Keratinocyte (primary cell): ENCODE measurements at regions not wholly inside any gene's neighbourhood (a gene's known extent, or its start where the extent isn't known, plus 50 kb on each side); places are given as distances from the start of the nearest gene placed in this dataset.

ENCODE experiments used
- DNase-seq: peaks from one replicate; pipeline ENCODE4 v3.0.0-alpha.2; 2011; ENCODE audit warnings: low read depth, missing footprints, low spot score
- FAIRE-seq: peaks from 2 replicates; lab custom pipeline; 2011; peaks lifted over from hg19 to GRCh38; lab: Jason Lieb, UNC
- H2AFZ ChIP-seq: 2 replicates; pipeline ENCODE4 v1.6.0; 2012; ENCODE audit warnings: low read length, control low read depth, inconsistent platforms; ENCODE audit not compliant: control insufficient read depth
- H3K27ac ChIP-seq: 2 replicates; pipeline ENCODE4 v1.5.1; 2011; ENCODE audit warnings: low read length; ENCODE audit not compliant: control insufficient read depth, insufficient read depth
- H3K27me3 ChIP-seq: 3 replicates; pipeline ENCODE4 v1.6.0; 2011; ENCODE audit warnings: low read length; ENCODE audit not compliant: control insufficient read depth, insufficient read depth; ENCODE audit errors: extremely low read depth
- H3K36me3 ChIP-seq, 2 experiments: 2 replicates in 1 of 2; 3 replicates in 1 of 2; pipeline ENCODE4 v1.5.1; 2011; ENCODE audit warnings: low read length in 2 of 2, mild to moderate bottlenecking in 1 of 2; ENCODE audit not compliant: control insufficient read depth in 2 of 2, insufficient read depth in 2 of 2; ENCODE audit errors: extremely low read depth in 1 of 2
- H3K4me1 ChIP-seq: 3 replicates; pipeline ENCODE4 v1.5.1; 2011; ENCODE audit warnings: low read length; ENCODE audit not compliant: control insufficient read depth, insufficient read depth; ENCODE audit errors: extremely low read depth
- H3K4me2 ChIP-seq: 3 replicates; pipeline ENCODE4 v1.6.0; 2011; ENCODE audit warnings: low read depth, low read length; ENCODE audit not compliant: control insufficient read depth, insufficient read depth; ENCODE audit errors: extremely low read depth
- H3K4me3 ChIP-seq, 3 experiments: fragments of 200-600 bp in 1 of 3; sonication (generic) in 1 of 3; 2 replicates in 2 of 3; 3 replicates in 1 of 3; pipeline ENCODE4 v1.5.1; 2011 to 2016; ENCODE audit warnings: low read length in 3 of 3, mild to moderate bottlenecking in 3 of 3, control low read depth in 2 of 3, inconsistent platforms in 1 of 3, low read depth in 1 of 3, mixed read lengths in 1 of 3, mixed run types in 1 of 3, moderate library complexity in 1 of 3; ENCODE audit not compliant: control insufficient read depth in 2 of 3, insufficient read depth in 2 of 3; ENCODE audit errors: extremely low read depth in 1 of 3
- H3K79me2 ChIP-seq: 2 replicates; pipeline ENCODE4 v1.6.0; 2012; ENCODE audit warnings: low read length; ENCODE audit not compliant: control insufficient read depth, insufficient read depth
- H3K9ac ChIP-seq: 3 replicates; pipeline ENCODE4 v1.6.0; 2011; ENCODE audit warnings: low read length; ENCODE audit not compliant: control insufficient read depth, insufficient read depth; ENCODE audit errors: extremely low read depth
- H3K9me1 ChIP-seq: 3 replicates; pipeline ENCODE4 v1.6.0; 2011; ENCODE audit warnings: low read length; ENCODE audit not compliant: control insufficient read depth, insufficient read depth; ENCODE audit errors: extremely low read depth
- H3K9me3 ChIP-seq: 2 replicates; pipeline ENCODE4 v1.5.1; 2012; ENCODE audit warnings: low read depth, low read length; ENCODE audit not compliant: control insufficient read depth
- H4K20me1 ChIP-seq: 3 replicates; pipeline ENCODE4 v1.6.0; 2011; ENCODE audit warnings: low read length; ENCODE audit not compliant: control insufficient read depth, insufficient read depth; ENCODE audit errors: extremely low read depth
- CTCF ChIP-seq, 3 experiments: IDR thresholded peaks in 1 of 3; conservative IDR thresholded peaks in 1 of 3; optimal IDR thresholded peaks in 1 of 3; 2 replicates in 2 of 3; 3 replicates in 1 of 3; pipeline versions ENCODE3 to v1.5.1; 2011; ENCODE audit warnings: low read length in 3 of 3, mild to moderate bottlenecking in 3 of 3, moderate library complexity in 2 of 3, control low read depth in 1 of 3, inconsistent platforms in 1 of 3; ENCODE audit not compliant: insufficient read depth in 2 of 3; ENCODE audit errors: extremely low read depth in 1 of 3
- EZH2 ChIP-seq: IDR thresholded peaks from one replicate; pipeline ENCODE4 v1.6.1; 2012; ENCODE audit warnings: inconsistent platforms, mild to moderate bottlenecking, low read length, moderate library complexity
- dilution Hi-C: fragments of 300-500 bp; cut with MboI; formaldehyde crosslinking; loops from one replicate; pipeline ENCODE4 v1.7.0; 2020; ENCODE audit warnings: low sequenced_read_pairs; ENCODE audit not compliant: extremely low pct_ligation_motif_present

- FAIRE-seq, result no peak
Measured at GRCh38 chr17:68698746-68699145, 97.6 kb upstream of the FAM20A start.

GRCh38 chr17:68697850-68698361 is 96.7 kb upstream of the FAM20A start:
- no peak overlapping the region for H3K4me3 ChIP-seq
- TF ChIP-seq CTCF (optimal IDR thresholded peaks at IDR 0.05 in 1 of 3, IDR thresholded peaks at IDR 0.05 in 1 of 3, conservative IDR thresholded peaks at IDR 0.05 in 1 of 3; ENCODE audit: extremely low read depth in 1 of 3, insufficient read depth in 2 of 3, low read length in 3 of 3) (no peak), EZH2 (no peak)
- peak overlapping the region; percentile 11 for H3K4me2 ChIP-seq
- H3K27ac ChIP-seq, result peak overlapping the region; percentile 58
- peak; percentile 30 for DNase-seq
- H3K9me1 ChIP-seq, result no peaks in the 10 kb centered on the region
- H4K20me1 ChIP-seq, result no peaks in the 10 kb centered on the region
- H3K9ac ChIP-seq, result no peak overlapping the region
- no peaks in the 10 kb centered on the region for H3K27me3 ChIP-seq
- dilution Hi-C loops, result no loop called here
- H3K9me3 ChIP-seq, result no peaks in the 10 kb centered on the region
- H3K36me3 ChIP-seq, result no peaks in the 10 kb centered on the region
- peaks cover 14% of the 10 kb centered on the region for H3K4me1 ChIP-seq
- peak; percentile 20 for FAIRE-seq
- H2AFZ ChIP-seq, result no peak overlapping the region
- H3K79me2 ChIP-seq, result no peaks in the 10 kb centered on the region

More at GRCh38 chr17:68698746-68699145, 97.6 kb upstream of the FAM20A start:
- Histone ChIP-seq H3K9me1 (no peaks in the 10 kb centered on the region), H4K20me1 (no peaks in the 10 kb centered on the region), H3K9ac (no peak overlapping the region), H3K79me2 (no peaks in the 10 kb centered on the region), H3K4me1 (peaks cover 14% of the 10 kb centered on the region), H3K36me3 (no peaks in the 10 kb centered on the region), H3K27me3 (no peaks in the 10 kb centered on the region), H3K9me3 (no peaks in the 10 kb centered on the region), H3K27ac (no peak overlapping the region), H3K4me2 (no peak overlapping the region), H3K4me3 (no peak overlapping the region), H2AFZ (no peak overlapping the region)
- TF ChIP-seq EZH2 (no peak), CTCF (optimal IDR thresholded peaks at IDR 0.05 in 1 of 3, IDR thresholded peaks at IDR 0.05 in 1 of 3, conservative IDR thresholded peaks at IDR 0.05 in 1 of 3; ENCODE audit: extremely low read depth in 1 of 3, insufficient read depth in 2 of 3, low read length in 3 of 3) (no peak)
- dilution Hi-C loops, result no loop called here
- no peak for DNase-seq
